ENCODE measurements at regions not wholly inside any gene's neighbourhood (a gene's known extent, or its start where the extent isn't known, plus 50 kb on each side); places are given as distances from the start of the nearest gene placed in this dataset.

DNA sequence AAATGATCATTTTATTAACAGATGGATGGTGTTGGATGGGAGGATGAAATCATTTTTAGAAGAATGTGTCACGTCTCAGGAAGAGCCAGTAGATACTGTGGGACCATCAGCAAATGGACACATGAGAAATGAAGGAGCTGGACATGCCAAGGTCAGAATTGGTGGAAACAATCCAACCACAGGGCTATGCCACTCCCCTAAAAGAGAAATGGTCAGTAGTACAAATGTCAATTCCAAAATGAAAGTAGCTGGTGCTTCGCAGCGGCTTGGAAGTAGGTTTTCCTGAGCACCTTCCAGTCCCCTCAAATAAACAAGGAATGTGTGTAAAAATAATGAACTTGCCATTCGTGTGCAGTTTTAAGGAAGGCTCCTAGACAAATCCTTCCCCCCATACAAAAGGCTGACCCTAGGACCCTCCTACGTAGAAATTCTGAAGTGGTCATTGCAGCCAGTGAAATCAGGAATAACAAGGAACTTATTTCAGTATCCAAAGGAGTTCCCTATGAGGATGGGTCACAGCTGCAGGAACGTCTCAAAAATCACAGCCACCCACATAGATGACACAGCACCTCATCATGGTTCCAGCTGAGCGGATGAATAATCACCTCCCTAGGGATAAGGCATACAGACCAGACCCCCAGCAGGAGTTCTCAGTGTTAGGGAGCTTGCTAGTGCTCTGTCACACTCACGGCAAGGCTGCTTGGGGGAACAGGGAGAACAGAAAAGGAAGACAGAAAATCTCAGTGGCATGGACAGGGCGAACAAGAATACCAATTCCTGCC, 239.2 kb downstream of the HS3ST3A1 start:
- Histone ChIP-seq H3K9ac (ENCODE audit: low read length) (no peak overlapping the region), H3K56ac (ENCODE audit: low read length) (no peak overlapping the region), H3K4me1 (ENCODE audit: control insufficient read depth, low read depth, low read length) (no peaks in the 10 kb centered on the region), H2AK5ac (ENCODE audit: low read length) (no peak overlapping the region), H3K4me2 (ENCODE audit: low read length) (no peak overlapping the region), H4K5ac (ENCODE audit: low read length) (no peak overlapping the region), H3K4me3 (ENCODE audit: low read length) (no peak overlapping the region), H4K8ac (ENCODE audit: low read depth, low read length) (no peak overlapping the region), H3K36me3 (ENCODE audit: control insufficient read depth, insufficient read depth, low read length) (no peaks in the 10 kb centered on the region), H3K27me3 (ENCODE audit: insufficient read depth, low read length, poor library complexity) (peaks cover 6% of the 10 kb centered on the region), H3K23ac (ENCODE audit: low read length) (no peak overlapping the region), H3K27ac (ENCODE audit: low read depth, low read length) (no peak overlapping the region), H3K79me2 (ENCODE audit: control insufficient read depth, insufficient read depth, low read length) (no peaks in the 10 kb centered on the region), H2BK5ac (ENCODE audit: low read length) (no peak overlapping the region), H3K4ac (ENCODE audit: low read depth, low read length) (no peak overlapping the region), H2BK15ac (replicated peaks; ENCODE audit: low read depth) (no peak overlapping the region), H3K79me1 (ENCODE audit: low read length) (no peaks in the 10 kb centered on the region), H2BK120ac (ENCODE audit: low read depth, low read length) (no peak overlapping the region), H3K18ac (ENCODE audit: low read length) (no peak overlapping the region)
- WGBS (ENCODE audit: extremely low coverage, insufficient coverage, low lambda C conversion rate) = no CpG with 5 or more reads among the region's 9 CpGs
- peak; percentile 25 for DNase-seq

GRCh38 chr17:13359774-13360173, 242.0 kb downstream of the HS3ST3A1 start:
- no CpG with 5 or more reads among the region's 5 CpGs for WGBS (ENCODE audit: extremely low coverage, insufficient coverage, low lambda C conversion rate)
- Histone ChIP-seq H3K79me1 (ENCODE audit: low read length) (no peaks in the 10 kb centered on the region), H3K9ac (ENCODE audit: low read length) (no peak overlapping the region), H3K27me3 (ENCODE audit: insufficient read depth, low read length, poor library complexity) (peaks cover 6% of the 10 kb centered on the region), H3K79me2 (ENCODE audit: control insufficient read depth, insufficient read depth, low read length) (no peaks in the 10 kb centered on the region), H3K4me1 (ENCODE audit: control insufficient read depth, low read depth, low read length) (no peaks in the 10 kb centered on the region), H3K56ac (ENCODE audit: low read length) (no peak overlapping the region), H2AK5ac (ENCODE audit: low read length) (no peak overlapping the region), H3K4ac (ENCODE audit: low read depth, low read length) (no peak overlapping the region), H3K36me3 (ENCODE audit: control insufficient read depth, insufficient read depth, low read length) (no peaks in the 10 kb centered on the region), H4K8ac (ENCODE audit: low read depth, low read length) (no peak overlapping the region), H3K23ac (ENCODE audit: low read length) (no peak overlapping the region), H3K4me3 (ENCODE audit: low read length) (no peak overlapping the region), H3K18ac (ENCODE audit: low read length) (no peak overlapping the region), H3K4me2 (ENCODE audit: low read length) (no peak overlapping the region), H2BK15ac (replicated peaks; ENCODE audit: low read depth) (no peak overlapping the region), H2BK120ac (ENCODE audit: low read depth, low read length) (no peak overlapping the region), H4K5ac (ENCODE audit: low read length) (no peak overlapping the region), H2BK5ac (ENCODE audit: low read length) (no peak overlapping the region), H3K27ac (ENCODE audit: low read depth, low read length) (no peak overlapping the region)
- no peak for DNase-seq

DNA sequence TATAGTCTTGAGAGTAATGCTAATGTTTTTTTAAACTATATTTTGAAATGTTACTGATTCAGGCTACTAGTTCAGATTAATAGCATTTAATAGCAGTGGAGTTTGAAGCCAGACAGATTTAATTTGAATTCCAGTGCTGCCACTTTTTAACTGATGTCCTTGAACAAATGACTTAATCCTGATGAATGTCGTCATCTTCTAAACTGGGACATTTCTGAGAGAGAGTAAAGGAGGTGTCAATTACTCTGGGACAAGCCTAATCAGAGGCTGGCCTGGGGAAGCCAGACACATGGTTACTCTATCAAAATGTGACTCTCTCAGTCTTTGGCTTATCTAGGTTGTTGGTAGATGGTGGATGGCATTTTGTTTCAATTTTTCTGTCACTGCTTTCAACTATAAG, 246.7 kb downstream of the HS3ST3A1 start:
- Histone ChIP-seq H3K79me1 (ENCODE audit: low read length) (no peaks in the 10 kb centered on the region), H3K27ac (ENCODE audit: low read depth, low read length) (no peak overlapping the region), H4K5ac (ENCODE audit: low read length) (no peak overlapping the region), H3K9ac (ENCODE audit: low read length) (no peak overlapping the region), H2BK15ac (replicated peaks; ENCODE audit: low read depth) (no peak overlapping the region), H3K23ac (ENCODE audit: low read length) (no peak overlapping the region), H3K27me3 (ENCODE audit: insufficient read depth, low read length, poor library complexity) (no peaks in the 10 kb centered on the region), H3K4me3 (ENCODE audit: low read length) (no peak overlapping the region), H3K4me2 (ENCODE audit: low read length) (no peak overlapping the region), H3K4ac (ENCODE audit: low read depth, low read length) (no peak overlapping the region), H2AK5ac (ENCODE audit: low read length) (no peak overlapping the region), H2BK120ac (ENCODE audit: low read depth, low read length) (no peak overlapping the region), H3K56ac (ENCODE audit: low read length) (no peak overlapping the region), H3K18ac (ENCODE audit: low read length) (no peak overlapping the region), H2BK5ac (ENCODE audit: low read length) (no peak overlapping the region), H4K8ac (ENCODE audit: low read depth, low read length) (no peak overlapping the region), H3K36me3 (ENCODE audit: control insufficient read depth, insufficient read depth, low read length) (no peaks in the 10 kb centered on the region), H3K79me2 (ENCODE audit: control insufficient read depth, insufficient read depth, low read length) (no peaks in the 10 kb centered on the region), H3K4me1 (ENCODE audit: control insufficient read depth, low read depth, low read length) (no peaks in the 10 kb centered on the region)
- DNase-seq = peak; percentile 47
- WGBS (ENCODE audit: extremely low coverage, insufficient coverage, low lambda C conversion rate) = no CpG with 5 or more reads among the region's 1 CpG

DNA sequence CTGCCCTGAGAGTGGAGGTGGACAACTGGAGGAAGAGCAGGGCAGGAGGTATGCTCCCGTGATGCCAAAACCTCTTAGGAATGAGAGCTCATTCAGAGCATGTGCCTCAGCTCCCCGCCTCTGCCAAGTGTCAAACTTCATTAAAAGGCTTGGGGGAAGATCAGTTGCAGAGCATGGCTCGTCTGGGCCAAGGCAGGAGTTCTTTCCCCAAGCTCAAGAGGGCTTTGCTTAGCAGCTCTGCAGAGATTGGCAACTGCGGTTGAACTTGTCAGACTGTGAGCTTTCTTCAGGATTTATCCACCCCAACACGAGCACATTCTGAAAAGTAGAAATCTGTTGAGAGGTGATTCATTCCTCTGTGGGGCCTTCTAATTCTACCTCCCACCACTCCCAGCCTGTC, 248.1 kb downstream of the HS3ST3A1 start:
- WGBS (ENCODE audit: extremely low coverage, insufficient coverage, low lambda C conversion rate) = no CpG with 5 or more reads among the region's 5 CpGs
- H3K4me3 ChIP-seq (ENCODE audit: low read length) = no peak overlapping the region
- no peak overlapping the region for H3K56ac ChIP-seq (ENCODE audit: low read length)
- no peaks in the 10 kb centered on the region for H3K79me2 ChIP-seq (ENCODE audit: control insufficient read depth, insufficient read depth, low read length)
- no peak overlapping the region for H2BK5ac ChIP-seq (ENCODE audit: low read length)
- H3K23ac ChIP-seq (ENCODE audit: low read length) = no peak overlapping the region
- H2AK5ac ChIP-seq (ENCODE audit: low read length) = no peak overlapping the region
- no peak overlapping the region for H3K18ac ChIP-seq (ENCODE audit: low read length)
- no peak overlapping the region for H2BK15ac ChIP-seq (replicated peaks; ENCODE audit: low read depth)
- H3K79me1 ChIP-seq (ENCODE audit: low read length) = no peaks in the 10 kb centered on the region
- no peak overlapping the region for H4K5ac ChIP-seq (ENCODE audit: low read length)
- no peaks in the 10 kb centered on the region for H3K27me3 ChIP-seq (ENCODE audit: insufficient read depth, low read length, poor library complexity)
- no peak overlapping the region for H4K8ac ChIP-seq (ENCODE audit: low read depth, low read length)
- H2BK120ac ChIP-seq (ENCODE audit: low read depth, low read length) = no peak overlapping the region
- H3K4me1 ChIP-seq (ENCODE audit: control insufficient read depth, low read depth, low read length) = no peaks in the 10 kb centered on the region
- no peak overlapping the region for H3K4me2 ChIP-seq (ENCODE audit: low read length)
- H3K9ac ChIP-seq (ENCODE audit: low read length) = no peak overlapping the region
- H3K27ac ChIP-seq (ENCODE audit: low read depth, low read length) = no peak overlapping the region
- H3K4ac ChIP-seq (ENCODE audit: low read depth, low read length) = no peak overlapping the region
- no peak for DNase-seq
- no peaks in the 10 kb centered on the region for H3K36me3 ChIP-seq (ENCODE audit: control insufficient read depth, insufficient read depth, low read length)

DNA sequence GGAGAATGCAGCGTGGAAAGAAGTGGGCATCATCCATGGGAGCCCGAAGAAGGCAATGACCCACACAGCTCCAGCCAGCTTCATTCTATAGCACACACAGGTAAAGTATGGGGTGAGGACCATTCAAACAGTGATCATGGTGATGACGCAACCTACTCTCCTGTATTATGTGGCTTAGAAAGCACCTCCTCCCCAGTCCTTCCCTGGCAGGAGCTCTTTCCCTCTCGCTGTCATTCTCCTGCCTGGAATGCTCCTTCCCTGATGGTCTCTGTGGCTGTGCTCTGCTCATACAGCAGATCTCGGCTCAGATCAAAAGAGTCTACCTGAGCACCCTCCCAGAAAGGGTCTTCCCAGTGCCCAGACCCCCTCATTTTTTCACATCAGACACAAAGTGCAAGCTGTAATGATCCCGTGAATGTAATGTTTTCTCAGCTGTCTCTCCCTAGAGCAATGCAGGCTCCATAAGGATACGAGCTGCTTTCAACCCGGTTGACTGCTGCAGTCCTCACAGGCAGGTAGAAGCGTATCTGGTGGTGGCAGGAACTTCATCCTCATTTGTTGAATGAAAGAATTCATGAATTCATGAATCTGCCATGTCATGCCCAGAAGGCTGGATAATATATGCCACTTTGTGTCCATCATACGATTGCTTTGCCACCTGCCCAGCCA, 248.8 kb downstream of the HS3ST3A1 start:
- no peak for DNase-seq
- Histone ChIP-seq H3K27ac (ENCODE audit: low read depth, low read length) (no peak overlapping the region), H3K4ac (ENCODE audit: low read depth, low read length) (no peak overlapping the region), H3K23ac (ENCODE audit: low read length) (no peak overlapping the region), H4K8ac (ENCODE audit: low read depth, low read length) (no peak overlapping the region), H3K27me3 (ENCODE audit: insufficient read depth, low read length, poor library complexity) (no peaks in the 10 kb centered on the region), H3K18ac (ENCODE audit: low read length) (no peak overlapping the region), H2BK5ac (ENCODE audit: low read length) (no peak overlapping the region), H2AK5ac (ENCODE audit: low read length) (no peak overlapping the region), H2BK120ac (ENCODE audit: low read depth, low read length) (no peak overlapping the region), H3K4me3 (ENCODE audit: low read length) (no peak overlapping the region), H3K79me1 (ENCODE audit: low read length) (no peaks in the 10 kb centered on the region), H3K79me2 (ENCODE audit: control insufficient read depth, insufficient read depth, low read length) (no peaks in the 10 kb centered on the region), H3K56ac (ENCODE audit: low read length) (no peak overlapping the region), H2BK15ac (replicated peaks; ENCODE audit: low read depth) (no peak overlapping the region), H3K4me2 (ENCODE audit: low read length) (no peak overlapping the region), H4K5ac (ENCODE audit: low read length) (no peak overlapping the region), H3K4me1 (ENCODE audit: control insufficient read depth, low read depth, low read length) (no peaks in the 10 kb centered on the region), H3K9ac (ENCODE audit: low read length) (no peak overlapping the region), H3K36me3 (ENCODE audit: control insufficient read depth, insufficient read depth, low read length) (no peaks in the 10 kb centered on the region)
- WGBS (ENCODE audit: extremely low coverage, insufficient coverage, low lambda C conversion rate) = no CpG with 5 or more reads among the region's 10 CpGs

Measured in mesendoderm (in vitro differentiated cells).